ENCODE measurements at regions not wholly inside any gene's neighbourhood (a gene's known extent, or its start where the extent isn't known, plus 50 kb on each side); places are given as distances from the start of the nearest gene placed in this dataset.

DNA sequence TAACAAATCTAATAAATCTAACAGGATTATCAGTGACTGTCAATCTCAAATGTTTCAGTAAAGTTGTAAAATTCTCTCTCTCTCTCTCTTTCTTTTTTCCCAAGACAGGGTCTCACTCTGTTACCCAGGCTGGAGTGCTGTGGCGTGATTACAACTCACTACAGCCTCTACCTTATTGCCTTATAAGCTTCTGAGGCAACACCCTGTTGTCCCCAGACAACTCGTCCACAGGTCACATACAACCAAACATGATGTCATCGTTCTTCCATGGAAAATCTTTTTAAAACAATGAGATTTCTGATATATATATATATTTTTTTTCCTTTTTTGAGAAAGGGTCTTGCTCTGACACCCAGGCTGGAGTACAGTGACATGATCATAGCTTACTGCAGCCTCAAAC is 151.4 kb upstream of the RGS6 start:
- TF ChIP-seq, protein P1, sequence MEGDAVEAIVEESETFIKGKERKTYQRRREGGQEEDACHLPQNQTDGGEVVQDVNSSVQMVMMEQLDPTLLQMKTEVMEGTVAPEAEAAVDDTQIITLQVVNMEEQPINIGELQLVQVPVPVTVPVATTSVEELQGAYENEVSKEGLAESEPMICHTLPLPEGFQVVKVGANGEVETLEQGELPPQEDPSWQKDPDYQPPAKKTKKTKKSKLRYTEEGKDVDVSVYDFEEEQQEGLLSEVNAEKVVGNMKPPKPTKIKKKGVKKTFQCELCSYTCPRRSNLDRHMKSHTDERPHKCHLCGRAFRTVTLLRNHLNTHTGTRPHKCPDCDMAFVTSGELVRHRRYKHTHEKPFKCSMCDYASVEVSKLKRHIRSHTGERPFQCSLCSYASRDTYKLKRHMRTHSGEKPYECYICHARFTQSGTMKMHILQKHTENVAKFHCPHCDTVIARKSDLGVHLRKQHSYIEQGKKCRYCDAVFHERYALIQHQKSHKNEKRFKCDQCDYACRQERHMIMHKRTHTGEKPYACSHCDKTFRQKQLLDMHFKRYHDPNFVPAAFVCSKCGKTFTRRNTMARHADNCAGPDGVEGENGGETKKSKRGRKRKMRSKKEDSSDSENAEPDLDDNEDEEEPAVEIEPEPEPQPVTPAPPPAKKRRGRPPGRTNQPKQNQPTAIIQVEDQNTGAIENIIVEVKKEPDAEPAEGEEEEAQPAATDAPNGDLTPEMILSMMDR (IDR thresholded peaks at IDR 0.05): no peak
- no peak for TF ChIP-seq POLR2A (IDR thresholded peaks at IDR 0.05)
- no peak for DNase-seq
- H3K4me3 ChIP-seq: no peak overlapping the region
- no peaks in the 10 kb centered on the region for H3K9me3 ChIP-seq
- H3K27ac ChIP-seq: no peak overlapping the region
- intact Hi-C loops (cut with DNase I; ENCODE audit: low total_unique reads): no loop called here
- H3K4me1 ChIP-seq: no peaks in the 10 kb centered on the region
- no peaks in the 10 kb centered on the region for H3K27me3 ChIP-seq
- no peaks in the 10 kb centered on the region for H3K36me3 ChIP-seq

DNA sequence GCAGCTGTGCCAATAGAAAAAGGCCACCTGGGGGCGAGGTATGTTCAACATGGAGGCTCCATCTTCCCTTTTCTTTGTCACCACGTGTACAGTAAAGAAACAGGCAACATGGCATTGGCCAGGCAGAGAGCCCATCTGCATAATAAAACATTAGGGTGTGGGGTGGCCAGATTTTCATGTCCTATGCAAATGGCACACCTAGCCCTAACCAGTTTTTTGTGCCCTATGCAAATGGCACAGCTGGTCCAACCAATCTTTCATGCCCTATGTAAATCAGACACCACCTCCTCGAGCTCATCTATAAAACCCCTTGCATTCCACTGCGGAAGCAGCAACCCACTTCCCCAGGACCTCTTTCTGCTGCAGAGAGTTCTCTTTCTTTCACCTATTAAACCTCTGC is 149.1 kb upstream of the RGS6 start:
- Histone ChIP-seq H3K36me3 (no peaks in the 10 kb centered on the region), H3K9me3 (no peaks in the 10 kb centered on the region), H3K27me3 (no peaks in the 10 kb centered on the region), H3K4me1 (no peaks in the 10 kb centered on the region), H3K4me3 (no peak overlapping the region), H3K27ac (no peak overlapping the region)
- no peak for DNase-seq
- TF ChIP-seq, protein P1 (IDR thresholded peaks at IDR 0.05): no peak
- no peak for TF ChIP-seq POLR2A (IDR thresholded peaks at IDR 0.05)
- intact Hi-C loops (cut with DNase I; ENCODE audit: low total_unique reads): no loop called here

DNA sequence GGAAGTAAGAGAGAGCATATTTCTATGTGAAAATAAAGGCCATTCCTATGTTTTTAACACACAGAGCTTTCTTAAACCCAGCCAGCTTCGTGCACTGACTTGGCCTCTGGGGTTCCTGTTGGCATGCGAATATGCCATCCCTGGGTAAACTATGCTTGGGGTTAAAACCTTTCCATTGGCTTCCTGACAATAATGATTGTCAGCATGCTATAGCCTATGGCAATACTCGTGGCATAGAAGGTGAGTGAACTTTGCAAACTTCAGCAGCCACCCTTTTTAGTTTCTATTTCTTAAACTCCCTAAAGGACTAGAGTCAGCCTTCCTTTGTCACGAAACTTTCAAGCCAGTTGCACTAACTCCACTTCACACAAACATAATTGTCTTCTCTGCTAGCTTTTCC is 148.4 kb upstream of the RGS6 start:
- DNase-seq: no peak
- no peaks in the 10 kb centered on the region for H3K36me3 ChIP-seq
- no peak for TF ChIP-seq POLR2A (IDR thresholded peaks at IDR 0.05)
- H3K27ac ChIP-seq: no peak overlapping the region
- no peaks in the 10 kb centered on the region for H3K27me3 ChIP-seq
- no peak overlapping the region for H3K4me3 ChIP-seq
- intact Hi-C loops (cut with DNase I; ENCODE audit: low total_unique reads): no loop called here
- no peaks in the 10 kb centered on the region for H3K4me1 ChIP-seq
- no peaks in the 10 kb centered on the region for H3K9me3 ChIP-seq

- Histone ChIP-seq H3K36me3 (no peaks in the 10 kb centered on the region), H3K27me3 (no peaks in the 10 kb centered on the region), H3K4me3 (no peak overlapping the region), H3K27ac (no peak overlapping the region), H3K9me3 (no peaks in the 10 kb centered on the region), H3K4me1 (no peaks in the 10 kb centered on the region)
- no peak for DNase-seq
- TF ChIP-seq POLR2A (IDR thresholded peaks at IDR 0.05): no peak
- TF ChIP-seq, protein P1 (IDR thresholded peaks at IDR 0.05): no peak
- intact Hi-C loops (cut with DNase I; ENCODE audit: low total_unique reads): no loop called here
Measured at GRCh38 chr14:71789005-71789404, 143.2 kb upstream of the RGS6 start.

GRCh38 chr14:71799841-71800240 is 132.4 kb upstream of the RGS6 start:
- TF ChIP-seq POLR2A (IDR thresholded peaks at IDR 0.05): no peak
- TF ChIP-seq, protein P1 (IDR thresholded peaks at IDR 0.05): no peak
- no peaks in the 10 kb centered on the region for H3K4me1 ChIP-seq
- H3K36me3 ChIP-seq: no peaks in the 10 kb centered on the region
- no peak overlapping the region for H3K27ac ChIP-seq
- H3K9me3 ChIP-seq: no peaks in the 10 kb centered on the region
- no peak for DNase-seq
- intact Hi-C loops (cut with DNase I; ENCODE audit: low total_unique reads): no loop called here
- H3K4me3 ChIP-seq: no peak overlapping the region
- no peaks in the 10 kb centered on the region for H3K27me3 ChIP-seq

- Histone ChIP-seq H3K4me1 (no peaks in the 10 kb centered on the region), H3K27ac (no peak overlapping the region), H3K27me3 (no peaks in the 10 kb centered on the region), H3K36me3 (no peaks in the 10 kb centered on the region), H3K9me3 (no peaks in the 10 kb centered on the region), H3K4me3 (no peak overlapping the region)
- no peak for DNase-seq
- TF ChIP-seq POLR2A (IDR thresholded peaks at IDR 0.05): no peak
- TF ChIP-seq, protein P1 (IDR thresholded peaks at IDR 0.05): no peak
- intact Hi-C loops (cut with DNase I; ENCODE audit: low total_unique reads): no loop called here
Measured at GRCh38 chr14:71800878-71801277, 131.4 kb upstream of the RGS6 start.

Measured in uterus (tissue), 3 donors.